WTC11 (cell line): ENCODE measurements at regions not wholly inside any gene's neighbourhood (a gene's known extent, or its start where the extent isn't known, plus 50 kb on each side); places are given as distances from the start of the nearest gene placed in this dataset.
"Not testable (repeated sequence)": the region's sequence is repeated elsewhere in the genome, so short reads cannot be mapped to it uniquely, and the experiment has no call there.

Experiments
- CTCF ChIP-seq: fragments of 200-600 bp; IDR thresholded peaks from 2 replicates; pipeline ENCODE4 v1.8.0; 2022; ENCODE audit warnings: antibody characterized with exemption
- HMGXB4 ChIP-seq: sonication (generic); formaldehyde crosslinking; IDR thresholded peaks from 2 replicates; pipeline ENCODE4 v1.8.1; 2023; ENCODE audit warnings: mild to moderate bottlenecking, moderate library complexity, missing genetic modification reagents
- MAX ChIP-seq: sonication (generic); formaldehyde crosslinking; IDR thresholded peaks from 2 replicates; pipeline ENCODE4 v1.8.0; 2022; ENCODE audit warnings: mild to moderate bottlenecking, missing genetic modification reagents
- NR3C1 ChIP-seq: sonication (generic); formaldehyde crosslinking; conservative IDR thresholded peaks from 2 replicates; pipeline ENCODE4 v1.8.1; 2023; ENCODE audit warnings: low read depth, mild to moderate bottlenecking, missing genetic modification reagents
- SP1 ChIP-seq: sonication (generic); formaldehyde crosslinking; conservative IDR thresholded peaks from 2 replicates; pipeline ENCODE4 v1.8.1; 2022; ENCODE audit warnings: missing genetic modification reagents
- USF1 ChIP-seq: sonication (generic); formaldehyde crosslinking; IDR thresholded peaks from 2 replicates; pipeline ENCODE4 v1.8.0; 2022; ENCODE audit warnings: mild to moderate bottlenecking, missing genetic modification reagents
- ZBTB21 ChIP-seq: sonication (generic); formaldehyde crosslinking; IDR thresholded peaks from 2 replicates; pipeline ENCODE4 v1.8.1; 2023; ENCODE audit warnings: mild to moderate bottlenecking, missing genetic modification reagents, borderline replicate concordance
- ZNF121 ChIP-seq: sonication (generic); formaldehyde crosslinking; IDR thresholded peaks from 2 replicates; pipeline ENCODE4 v1.8.0; 2023; ENCODE audit warnings: missing genetic modification reagents
- TF ChIP-seq, protein P1 (sequence below): sonication (generic); formaldehyde crosslinking; IDR thresholded peaks from 2 replicates; pipeline ENCODE4 v1.8.1; 2022; ENCODE audit warnings: low read depth, missing genetic modification reagents, borderline replicate concordance

- TF ChIP-seq MAX (CRISPR knock-in tag); USF1 (CRISPR knock-in tag); CTCF; ZBTB21 (CRISPR knock-in tag); HMGXB4; NR3C1 (CRISPR knock-in tag); SP1 (CRISPR knock-in tag); ZNF121 (CRISPR knock-in tag): not testable (repeated sequence)
- TF ChIP-seq, protein P1, sequence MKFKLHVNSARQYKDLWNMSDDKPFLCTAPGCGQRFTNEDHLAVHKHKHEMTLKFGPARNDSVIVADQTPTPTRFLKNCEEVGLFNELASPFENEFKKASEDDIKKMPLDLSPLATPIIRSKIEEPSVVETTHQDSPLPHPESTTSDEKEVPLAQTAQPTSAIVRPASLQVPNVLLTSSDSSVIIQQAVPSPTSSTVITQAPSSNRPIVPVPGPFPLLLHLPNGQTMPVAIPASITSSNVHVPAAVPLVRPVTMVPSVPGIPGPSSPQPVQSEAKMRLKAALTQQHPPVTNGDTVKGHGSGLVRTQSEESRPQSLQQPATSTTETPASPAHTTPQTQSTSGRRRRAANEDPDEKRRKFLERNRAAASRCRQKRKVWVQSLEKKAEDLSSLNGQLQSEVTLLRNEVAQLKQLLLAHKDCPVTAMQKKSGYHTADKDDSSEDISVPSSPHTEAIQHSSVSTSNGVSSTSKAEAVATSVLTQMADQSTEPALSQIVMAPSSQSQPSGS: not testable (repeated sequence)
Observed at GRCh38 chr10:63848871-63849270, 327.7 kb downstream of the REEP3 start.
